ENCODE measurements at regions not wholly inside any gene's neighbourhood (a gene's known extent, or its start where the extent isn't known, plus 50 kb on each side); places are given as distances from the start of the nearest gene placed in this dataset.
"Not testable (repeated sequence)": the region's sequence is repeated elsewhere in the genome, so short reads cannot be mapped to it uniquely, and the experiment has no call there.

- DNase-seq (ENCODE audit: low read depth, low spot score): no peak
Observed at GRCh38 chr15:55126111-55126510, 70.6 kb downstream of the RSL24D1 start.

DNA sequence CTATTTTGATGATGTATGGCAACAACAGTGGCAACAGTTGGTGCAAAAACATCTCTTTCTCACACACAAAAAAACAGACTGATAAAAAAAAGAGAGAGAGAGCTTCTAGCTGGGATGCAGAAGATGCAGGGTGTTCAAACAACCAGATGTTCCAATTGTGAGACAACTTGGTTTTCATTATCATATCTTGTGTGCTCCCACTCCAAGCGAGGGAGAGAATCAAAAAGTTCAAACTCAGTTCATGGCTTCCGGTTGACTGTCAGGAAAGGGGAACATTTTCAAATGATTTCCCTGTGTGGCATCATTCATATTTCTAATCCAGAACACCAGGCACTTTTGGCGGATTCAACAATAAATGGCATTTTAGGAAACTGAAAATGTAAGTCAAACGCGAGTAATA lies 72.1 kb downstream of the RSL24D1 start:
- DNase-seq (ENCODE audit: low read depth, low spot score): no peak

- no peak for DNase-seq (ENCODE audit: low read depth, low spot score)
Observed at GRCh38 chr15:55118344-55118870, 78.3 kb downstream of the RSL24D1 start.

DNA sequence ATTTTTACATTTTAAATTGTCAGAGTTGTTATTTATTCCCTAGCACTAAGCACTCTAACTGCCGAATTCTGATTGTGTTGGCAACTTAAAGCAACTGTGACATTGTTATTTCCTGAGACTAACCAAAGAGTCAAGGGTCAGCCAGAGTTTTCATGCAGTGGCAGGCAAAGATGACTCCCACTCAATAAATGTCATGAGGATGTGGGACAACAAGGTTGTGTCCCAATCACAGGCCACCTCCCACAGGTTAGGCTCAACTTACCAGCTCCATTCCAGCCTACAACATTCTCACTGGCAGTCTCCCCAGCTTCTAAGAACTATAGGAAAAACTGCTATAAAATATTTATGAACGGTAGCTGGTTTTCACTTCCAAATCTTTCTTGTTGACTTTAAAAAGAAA lies 80.1 kb downstream of the RSL24D1 start:
- no peak for DNase-seq (ENCODE audit: low read depth, low spot score)

- no peak for DNase-seq (ENCODE audit: low read depth, low spot score)
Observed at GRCh38 chr15:55113736-55114135, 83.0 kb downstream of the RSL24D1 start.

- DNase-seq (ENCODE audit: low read depth, low spot score): no peak
Observed at GRCh38 chr15:55112706-55113105, 84.0 kb downstream of the RSL24D1 start.

DNA sequence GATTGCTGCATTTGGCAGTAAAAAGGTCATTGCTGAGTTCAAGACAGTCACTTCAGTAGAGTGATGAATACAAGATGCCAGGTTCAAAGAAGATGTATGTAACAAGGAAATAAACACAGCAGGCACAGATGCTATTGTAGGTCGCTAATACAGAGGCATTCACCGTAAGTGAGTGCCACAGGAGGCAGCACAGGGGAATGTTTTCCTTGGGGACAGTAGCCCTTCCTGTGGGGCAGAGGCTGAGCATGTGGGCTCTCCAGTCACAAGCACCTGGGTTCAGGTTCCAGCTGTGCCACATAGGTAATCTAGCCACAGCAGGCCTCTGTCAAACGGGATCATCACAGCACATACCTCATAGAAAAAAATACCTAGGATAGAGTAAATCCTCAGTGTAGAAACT lies 86.3 kb downstream of the RSL24D1 start:
- DNase-seq (ENCODE audit: low read depth, low spot score): no peak

DNA sequence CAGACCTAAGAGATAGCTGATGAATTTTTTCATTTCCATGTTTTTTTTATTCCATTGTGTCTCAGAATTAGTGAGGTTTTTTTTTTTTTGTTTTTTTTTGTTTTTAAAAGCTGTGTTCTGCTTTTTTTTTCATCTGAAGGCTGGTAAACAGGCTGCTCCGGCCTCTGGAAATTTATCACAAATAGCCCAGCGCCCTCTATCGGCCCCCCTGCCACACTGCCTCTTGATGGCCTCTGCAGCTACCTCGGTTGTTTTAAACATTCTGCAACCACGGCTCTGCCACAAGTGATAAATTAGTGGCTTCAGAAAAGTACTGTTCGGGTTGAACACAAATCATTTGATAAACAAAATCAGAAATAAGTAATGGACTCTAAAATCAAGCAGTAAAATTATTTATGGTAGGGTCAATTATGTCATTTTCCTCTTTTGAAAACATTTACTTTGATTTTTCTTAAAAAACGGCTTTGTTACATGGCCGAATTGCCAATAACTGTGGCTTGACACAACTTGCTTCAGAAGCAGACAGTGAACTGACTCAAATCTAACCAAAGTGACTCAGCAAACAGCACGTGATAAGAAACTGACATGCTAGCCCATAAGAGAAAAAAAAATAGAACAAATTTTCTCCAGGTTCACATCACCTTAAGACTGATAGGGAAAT lies 87.8 kb downstream of the RSL24D1 start:
- DNase-seq (ENCODE audit: low read depth, low spot score): peak; percentile 9

DNA sequence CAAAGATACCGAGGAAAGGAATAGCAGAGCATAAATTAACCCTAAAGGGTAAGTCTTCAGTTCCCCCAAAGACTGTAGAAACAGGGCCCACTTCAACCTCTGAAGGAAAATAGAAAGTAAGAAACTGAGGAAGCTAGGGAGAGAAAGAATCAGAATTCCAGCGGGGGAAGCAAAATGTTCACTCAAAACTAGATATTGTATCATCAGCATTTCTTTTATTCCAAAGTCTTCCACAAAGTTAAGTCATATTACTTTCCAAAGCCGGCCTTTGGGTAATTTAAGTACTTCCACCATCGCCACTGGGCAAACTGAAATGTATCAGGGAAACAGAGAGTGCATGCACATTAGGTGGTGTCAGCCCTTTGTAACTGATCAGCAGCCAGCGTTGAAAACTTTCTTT lies 88.3 kb downstream of the RSL24D1 start:
- no peak for DNase-seq (ENCODE audit: low read depth, low spot score)

GRCh38 chr15:55106155-55106554 lies 90.6 kb downstream of the RSL24D1 start:
- no peak for DNase-seq (ENCODE audit: low read depth, low spot score)

GRCh38 chr15:55094136-55094535 lies 102.6 kb downstream of the RSL24D1 start:
- DNase-seq (ENCODE audit: low read depth, low spot score): no peak

GRCh38 chr15:55088207-55088606 lies 108.5 kb downstream of the RSL24D1 start:
- no peak for DNase-seq (ENCODE audit: low read depth, low spot score)

- no peak for DNase-seq (ENCODE audit: low read depth, low spot score)
Observed at GRCh38 chr15:55084673-55085072, 112.1 kb downstream of the RSL24D1 start.

- no peak for DNase-seq (ENCODE audit: low read depth, low spot score)
Observed at GRCh38 chr15:55084216-55084615, 112.5 kb downstream of the RSL24D1 start.

DNA sequence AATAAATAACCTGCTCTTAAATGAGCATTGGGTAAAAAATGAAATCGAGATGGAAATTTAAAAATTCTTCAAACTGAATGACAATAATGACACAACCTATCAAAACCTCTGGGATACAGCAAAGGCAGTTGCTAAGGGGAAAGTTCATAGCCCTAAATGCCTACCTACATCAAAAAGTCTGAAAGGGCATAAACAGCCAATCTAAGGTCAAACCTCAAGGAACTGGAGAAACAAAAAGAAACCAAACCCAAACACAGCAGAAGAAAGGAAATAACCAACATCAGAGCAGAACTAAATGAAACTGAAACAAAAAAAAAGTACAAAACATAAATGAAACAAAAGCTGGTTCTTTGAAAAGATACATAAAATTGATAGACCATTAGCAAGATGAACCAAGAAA lies 119.7 kb downstream of the RSL24D1 start:
- not testable (repeated sequence) for DNase-seq (ENCODE audit: low read depth, low spot score)

DNA sequence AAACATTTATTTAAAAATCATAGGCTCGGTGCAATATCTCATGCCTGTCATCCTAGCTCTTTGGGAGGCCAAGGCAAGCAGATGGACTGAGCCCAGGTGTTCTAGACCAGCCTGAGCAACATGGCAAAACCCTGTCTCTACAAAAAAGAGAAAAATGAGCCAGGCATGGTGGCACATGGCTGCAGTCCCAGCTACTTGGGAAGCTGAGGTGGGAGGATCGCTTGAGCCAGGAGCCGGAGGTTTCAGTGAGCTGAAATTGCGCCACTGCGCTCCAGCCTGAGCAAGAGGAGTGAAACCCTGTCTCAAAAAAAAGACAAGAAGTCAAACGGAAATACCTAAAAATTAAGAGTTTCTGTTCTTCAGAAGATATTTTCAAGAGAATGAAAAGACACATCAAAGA lies 122.3 kb downstream of the RSL24D1 start:
- DNase-seq (ENCODE audit: low read depth, low spot score): no peak

- DNase-seq (ENCODE audit: low read depth, low spot score): not testable (repeated sequence)
Observed at GRCh38 chr15:55063970-55064369, 132.8 kb downstream of the RSL24D1 start.

- no peak for DNase-seq (ENCODE audit: low read depth, low spot score)
Observed at GRCh38 chr15:55060836-55061235, 135.9 kb downstream of the RSL24D1 start.

- no peak for DNase-seq (ENCODE audit: low read depth, low spot score)
Observed at GRCh38 chr15:55056500-55056899, 140.2 kb downstream of the RSL24D1 start.

DNA sequence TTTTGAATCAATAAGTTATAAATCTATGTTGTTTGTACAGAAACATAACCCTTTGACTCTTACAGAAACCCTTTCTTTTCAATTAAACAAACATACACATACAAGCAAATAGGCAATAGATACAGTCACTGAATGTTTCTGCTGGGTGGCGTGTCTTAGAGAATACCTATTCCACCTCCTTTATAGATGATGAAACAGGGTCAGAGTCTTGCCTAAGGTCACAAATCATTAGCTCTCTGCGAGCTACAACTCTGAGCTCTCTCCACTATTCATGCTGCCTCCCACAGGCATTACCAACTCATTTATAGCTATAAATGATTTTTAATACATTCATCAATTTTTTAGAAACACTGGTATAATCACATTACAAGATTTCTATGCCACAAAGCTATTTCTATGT lies 152.6 kb downstream of the RSL24D1 start:
- DNase-seq (ENCODE audit: low read depth, low spot score): no peak

DNA sequence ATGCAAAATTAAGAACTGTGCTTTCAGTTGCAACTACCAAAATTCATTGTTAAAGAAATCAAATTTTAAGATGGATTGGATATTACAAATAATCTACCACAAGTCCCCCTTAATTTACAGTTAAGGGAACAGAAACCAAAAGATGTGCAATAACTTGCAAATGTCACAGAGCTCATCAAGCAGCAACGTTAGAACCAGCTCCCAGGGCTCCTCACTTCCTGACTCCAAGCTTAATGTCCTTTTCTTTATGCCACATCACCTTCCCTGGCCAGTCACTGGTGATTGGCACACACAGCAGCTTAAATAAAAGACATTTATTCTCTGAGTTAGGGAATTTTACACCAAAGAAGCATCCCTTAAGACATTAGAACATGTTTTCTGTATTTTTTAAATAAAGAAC lies 159.7 kb downstream of the RSL24D1 start:
- DNase-seq (ENCODE audit: low read depth, low spot score): no peak

DNA sequence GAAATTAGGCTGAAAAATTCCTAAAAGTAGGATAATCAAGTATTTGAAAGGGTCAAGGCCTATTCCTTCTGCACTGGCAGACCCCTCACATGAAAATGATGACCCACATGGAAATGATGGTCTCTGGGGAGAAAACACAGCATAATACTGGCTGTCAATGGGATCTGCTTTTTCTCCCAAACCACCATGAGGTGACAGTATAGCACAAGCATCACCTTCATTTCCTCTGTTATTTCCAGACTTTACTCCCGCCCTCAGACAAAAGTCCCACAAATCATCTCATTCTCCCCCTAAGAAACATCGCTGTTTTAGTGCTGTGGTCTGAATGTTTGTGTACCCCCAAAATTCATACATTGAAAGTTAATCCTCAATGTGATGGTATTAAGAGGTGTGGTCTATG lies 161.0 kb downstream of the RSL24D1 start:
- no peak for DNase-seq (ENCODE audit: low read depth, low spot score)

DNA sequence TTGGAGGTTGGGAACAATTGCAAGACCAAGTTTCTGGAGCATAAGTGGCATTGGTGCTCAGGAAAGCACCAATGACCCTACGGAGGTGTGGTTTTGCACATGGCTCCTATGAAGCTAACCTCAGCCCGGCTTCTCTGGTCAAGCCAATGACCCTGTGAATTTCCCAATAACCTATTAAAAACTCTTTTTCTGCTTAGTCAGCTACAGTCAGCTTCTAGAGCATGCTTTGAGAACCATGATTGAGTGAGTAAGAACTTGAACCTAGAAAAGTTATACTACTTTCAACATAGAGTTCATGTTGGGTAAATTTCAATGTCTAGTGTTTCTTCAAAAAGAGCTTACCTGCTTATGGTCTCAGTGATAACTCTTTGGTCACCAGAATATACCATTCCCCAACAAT lies 163.2 kb downstream of the RSL24D1 start:
- no peak for DNase-seq (ENCODE audit: low read depth, low spot score)

DNA sequence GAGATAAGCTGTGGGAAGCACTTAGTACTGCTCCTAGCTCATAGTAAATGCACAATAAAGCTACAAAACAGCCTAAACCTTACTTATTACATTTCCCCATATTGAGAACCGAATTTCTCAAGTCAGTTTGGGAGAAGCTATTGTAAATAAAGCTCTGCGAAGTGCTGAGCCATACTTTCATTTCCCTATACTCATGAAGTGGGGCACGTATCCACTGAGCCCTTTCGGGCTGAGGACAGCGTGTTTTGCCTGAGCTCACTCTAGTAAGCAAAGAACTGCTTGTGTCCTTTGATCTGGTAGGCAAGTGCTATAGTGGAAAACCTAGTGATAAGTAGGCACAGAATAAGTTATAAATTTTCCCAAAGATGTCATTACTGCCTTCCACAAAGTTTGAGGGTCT lies 165.0 kb downstream of the RSL24D1 start:
- DNase-seq (ENCODE audit: low read depth, low spot score): no peak

All from activated naive CD8-positive, alpha-beta T cell treated with anti-CD3 and anti-CD28 coated beads, Interleukin-2, amount 50 U/mL, for 16 hours (primary cell).